ENCODE measurements at regions not wholly inside any gene's neighbourhood (a gene's known extent, or its start where the extent isn't known, plus 50 kb on each side); places are given as distances from the start of the nearest gene placed in this dataset.
A peak's percentile ranks its signal among the peaks of the same experiment; 100 is the strongest.

DNA sequence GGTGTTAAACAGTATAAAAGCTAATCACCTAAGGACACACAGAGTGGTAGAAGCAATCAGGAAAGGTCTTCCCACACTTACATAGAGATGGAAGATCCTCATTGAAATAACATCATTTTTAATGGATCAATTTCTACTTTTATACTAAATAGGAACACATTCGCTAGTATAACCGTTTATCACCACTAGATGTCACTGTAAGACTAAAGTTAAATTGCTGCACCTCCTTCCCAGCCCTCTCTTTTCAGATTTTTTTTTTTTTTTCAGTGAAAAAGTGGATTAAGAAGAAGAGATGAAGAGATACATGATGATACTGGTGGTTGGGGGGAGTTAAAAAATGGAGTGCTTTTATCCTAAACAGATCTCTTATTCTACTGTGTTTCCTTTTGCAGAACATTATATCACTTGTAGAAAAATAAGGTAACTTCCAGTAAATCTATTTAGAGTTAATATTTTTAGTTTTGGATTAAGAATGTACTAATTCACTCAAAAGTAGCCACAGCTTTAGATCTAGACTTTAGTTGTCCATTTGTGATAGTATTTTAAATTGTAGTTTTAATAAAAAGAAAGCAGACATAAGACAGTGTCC lies 116.9 kb upstream of the ARRDC3 start:
- peak; percentile 47 for TF ChIP-seq CTCF (IDR thresholded peaks at IDR 0.05; ENCODE audit: low read depth, low read length, missing control alignments)
- in situ Hi-C loops (cut with HindIII; ENCODE audit: low sequenced_read_pairs): no loop called here
- DNase-seq (ENCODE audit: low read depth): peak; percentile 53
- H3K4me3 ChIP-seq (ENCODE audit: low read depth, low read length): no peak overlapping the region

GRCh38 chr5:91495699-91496098 lies 112.6 kb upstream of the ARRDC3 start:
- TF ChIP-seq CTCF (IDR thresholded peaks at IDR 0.05; ENCODE audit: low read depth, low read length, missing control alignments): no peak
- in situ Hi-C loops (cut with HindIII; ENCODE audit: low sequenced_read_pairs): no loop called here
- H3K4me3 ChIP-seq (ENCODE audit: low read depth, low read length): no peak overlapping the region
- no peak for DNase-seq (ENCODE audit: low read depth)

- in situ Hi-C loops (cut with HindIII; ENCODE audit: low sequenced_read_pairs): no loop called here
- TF ChIP-seq CTCF (IDR thresholded peaks at IDR 0.05; ENCODE audit: low read depth, low read length, missing control alignments): no peak
- H3K4me3 ChIP-seq (ENCODE audit: low read depth, low read length): no peak overlapping the region
- DNase-seq (ENCODE audit: low read depth): no peak
Observed at GRCh38 chr5:91494447-91494996, 111.4 kb upstream of the ARRDC3 start.

DNA sequence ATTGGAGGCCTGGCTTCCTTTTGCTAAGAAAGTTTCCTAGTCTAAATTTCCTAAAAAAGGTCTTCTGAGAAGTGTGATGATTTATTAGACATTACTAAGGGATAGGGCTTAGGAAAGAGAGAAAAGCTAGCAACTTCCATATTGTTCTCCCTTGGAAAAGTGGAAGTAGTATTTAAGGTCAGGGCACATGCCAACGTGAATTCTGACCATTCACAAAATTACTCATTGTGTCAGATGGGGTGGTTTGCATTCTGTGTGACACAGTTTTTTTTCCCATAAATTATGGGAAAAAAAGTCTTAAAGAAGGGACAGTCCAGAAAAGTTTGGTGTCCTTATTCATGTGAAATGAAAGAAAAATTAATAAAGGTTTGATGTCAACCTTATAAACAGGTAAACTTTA lies 110.0 kb upstream of the ARRDC3 start:
- no peak for DNase-seq (ENCODE audit: low read depth)
- no peak for TF ChIP-seq CTCF (IDR thresholded peaks at IDR 0.05; ENCODE audit: low read depth, low read length, missing control alignments)
- in situ Hi-C loops (cut with HindIII; ENCODE audit: low sequenced_read_pairs): no loop called here
- no peak overlapping the region for H3K4me3 ChIP-seq (ENCODE audit: low read depth, low read length)

DNA sequence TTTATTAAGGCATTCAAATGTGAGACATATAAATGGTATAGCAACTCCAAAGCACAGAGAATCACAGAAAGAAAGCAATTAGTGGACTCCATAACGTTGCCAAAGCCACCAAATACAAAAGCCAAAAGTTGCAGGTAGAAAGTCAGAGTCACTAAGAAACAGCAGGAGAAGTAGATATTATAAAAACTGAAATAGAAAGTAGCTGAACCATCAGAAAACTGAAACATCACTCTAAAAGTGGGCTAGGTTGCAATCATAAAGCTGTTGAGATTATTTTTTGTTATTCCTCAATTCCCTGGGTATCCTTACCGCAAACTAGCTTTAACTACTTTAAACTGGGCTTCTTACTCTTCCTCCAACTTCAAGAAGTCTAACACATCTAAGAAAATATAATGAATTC lies 108.1 kb upstream of the ARRDC3 start:
- in situ Hi-C loops (cut with HindIII; ENCODE audit: low sequenced_read_pairs): no loop called here
- no peak overlapping the region for H3K4me3 ChIP-seq (ENCODE audit: low read depth, low read length)
- no peak for TF ChIP-seq CTCF (IDR thresholded peaks at IDR 0.05; ENCODE audit: low read depth, low read length, missing control alignments)
- DNase-seq (ENCODE audit: low read depth): no peak

DNA sequence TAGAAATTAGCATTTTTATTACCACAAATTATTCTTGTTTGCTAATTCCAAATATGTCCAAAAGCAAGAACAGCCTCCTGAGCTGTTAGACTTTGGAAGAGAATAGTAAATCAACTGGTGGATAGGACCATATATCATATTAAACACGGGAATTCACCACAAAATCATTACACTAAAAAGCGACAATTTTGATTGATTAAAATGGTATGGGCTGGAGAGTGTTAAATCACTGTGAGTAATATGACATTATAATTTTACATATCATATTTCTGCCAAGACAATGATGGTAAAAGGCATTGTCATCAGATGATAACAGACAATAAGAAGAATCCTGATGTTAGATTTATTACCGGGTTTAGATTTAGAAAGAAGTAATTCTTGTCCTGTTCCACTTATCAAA lies 107.2 kb upstream of the ARRDC3 start:
- DNase-seq (ENCODE audit: low read depth): no peak
- H3K4me3 ChIP-seq (ENCODE audit: low read depth, low read length): no peak overlapping the region
- in situ Hi-C loops (cut with HindIII; ENCODE audit: low sequenced_read_pairs): no loop called here
- TF ChIP-seq CTCF (IDR thresholded peaks at IDR 0.05; ENCODE audit: low read depth, low read length, missing control alignments): no peak

Data from astrocyte of the cerebellum (primary cell).